Epithelial cell of esophagus (primary cell): ENCODE measurements at regions not wholly inside any gene's neighbourhood (a gene's known extent, or its start where the extent isn't known, plus 50 kb on each side); places are given as distances from the start of the nearest gene placed in this dataset.

Experiments
- DNase-seq: peaks from one replicate; pipeline ENCODE4 v3.0.0; 2010; ENCODE audit warnings: low read depth
- H3K4me3 ChIP-seq: 2 replicates; pipeline ENCODE4 v1.5.1; 2011; ENCODE audit warnings: mild to moderate bottlenecking, low read length, control low read depth
- TF ChIP-seq, protein P1 (sequence below): IDR thresholded peaks from 2 replicates; pipeline ENCODE4 v1.5.1; 2011; ENCODE audit warnings: low read depth, mild to moderate bottlenecking, low read length, control low read depth, inconsistent platforms; ENCODE audit not compliant: insufficient read depth; ENCODE audit errors: missing control alignments

DNA sequence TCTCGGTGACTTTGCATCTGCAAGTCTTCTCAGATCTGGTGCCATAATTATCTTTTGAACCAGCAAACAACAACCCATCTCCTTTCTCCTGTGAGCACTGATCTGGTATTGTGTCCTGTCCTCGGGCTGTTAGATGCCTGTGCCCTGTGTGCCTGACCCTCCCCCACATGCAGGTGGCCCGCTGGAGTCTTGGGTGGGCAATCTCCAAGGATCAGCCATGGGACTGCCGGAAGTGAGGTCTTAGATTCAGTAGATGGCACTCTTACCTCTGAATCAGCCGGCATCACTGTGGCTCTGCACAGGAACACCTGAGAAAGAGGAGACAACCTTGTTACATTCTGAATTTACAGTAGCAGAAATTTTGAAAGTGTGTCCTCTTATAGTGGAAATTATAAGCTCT is 172.4 kb downstream of the IRX2 start:
- TF ChIP-seq, protein P1, sequence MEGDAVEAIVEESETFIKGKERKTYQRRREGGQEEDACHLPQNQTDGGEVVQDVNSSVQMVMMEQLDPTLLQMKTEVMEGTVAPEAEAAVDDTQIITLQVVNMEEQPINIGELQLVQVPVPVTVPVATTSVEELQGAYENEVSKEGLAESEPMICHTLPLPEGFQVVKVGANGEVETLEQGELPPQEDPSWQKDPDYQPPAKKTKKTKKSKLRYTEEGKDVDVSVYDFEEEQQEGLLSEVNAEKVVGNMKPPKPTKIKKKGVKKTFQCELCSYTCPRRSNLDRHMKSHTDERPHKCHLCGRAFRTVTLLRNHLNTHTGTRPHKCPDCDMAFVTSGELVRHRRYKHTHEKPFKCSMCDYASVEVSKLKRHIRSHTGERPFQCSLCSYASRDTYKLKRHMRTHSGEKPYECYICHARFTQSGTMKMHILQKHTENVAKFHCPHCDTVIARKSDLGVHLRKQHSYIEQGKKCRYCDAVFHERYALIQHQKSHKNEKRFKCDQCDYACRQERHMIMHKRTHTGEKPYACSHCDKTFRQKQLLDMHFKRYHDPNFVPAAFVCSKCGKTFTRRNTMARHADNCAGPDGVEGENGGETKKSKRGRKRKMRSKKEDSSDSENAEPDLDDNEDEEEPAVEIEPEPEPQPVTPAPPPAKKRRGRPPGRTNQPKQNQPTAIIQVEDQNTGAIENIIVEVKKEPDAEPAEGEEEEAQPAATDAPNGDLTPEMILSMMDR, result no peak
- no peak for DNase-seq
- no peak overlapping the region for H3K4me3 ChIP-seq

DNA sequence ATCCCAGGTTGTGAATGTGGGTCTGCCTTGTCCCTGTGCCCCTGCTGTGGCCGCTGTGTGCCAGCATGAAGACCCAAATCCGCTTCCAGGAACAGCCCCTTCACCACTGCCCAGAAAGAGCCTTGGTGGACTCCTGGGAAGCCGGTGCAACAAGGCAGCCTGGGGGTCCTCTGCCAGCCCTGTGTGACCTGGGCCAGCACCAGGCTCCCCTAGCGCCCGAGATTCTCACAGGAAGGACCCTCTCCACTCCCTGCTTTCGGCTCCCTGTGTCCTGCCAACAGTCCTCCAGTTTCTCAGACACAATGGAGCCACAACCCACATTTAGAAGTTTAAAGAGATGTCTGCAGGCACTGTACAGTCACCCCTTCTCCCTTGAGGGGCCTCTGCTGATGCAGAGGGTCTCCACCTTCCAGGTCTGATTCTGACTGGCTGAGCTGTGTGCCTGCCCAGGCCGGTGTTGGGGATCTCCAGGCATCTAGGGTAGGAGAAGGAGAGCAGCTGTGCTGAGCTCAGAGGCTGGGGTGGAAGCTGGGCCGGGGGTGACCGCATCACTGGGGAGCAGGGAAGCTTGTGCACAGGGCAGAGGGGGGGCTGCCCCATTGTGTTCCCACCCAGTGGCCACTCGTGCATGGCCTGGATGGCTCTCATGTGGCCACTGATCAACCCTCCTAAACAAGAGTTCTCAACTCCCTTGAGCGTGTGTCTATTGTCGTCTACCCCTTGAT is 174.0 kb downstream of the IRX2 start:
- no peak for DNase-seq
- H3K4me3 ChIP-seq, result no peak overlapping the region
- TF ChIP-seq, protein P1, result no peak

DNA sequence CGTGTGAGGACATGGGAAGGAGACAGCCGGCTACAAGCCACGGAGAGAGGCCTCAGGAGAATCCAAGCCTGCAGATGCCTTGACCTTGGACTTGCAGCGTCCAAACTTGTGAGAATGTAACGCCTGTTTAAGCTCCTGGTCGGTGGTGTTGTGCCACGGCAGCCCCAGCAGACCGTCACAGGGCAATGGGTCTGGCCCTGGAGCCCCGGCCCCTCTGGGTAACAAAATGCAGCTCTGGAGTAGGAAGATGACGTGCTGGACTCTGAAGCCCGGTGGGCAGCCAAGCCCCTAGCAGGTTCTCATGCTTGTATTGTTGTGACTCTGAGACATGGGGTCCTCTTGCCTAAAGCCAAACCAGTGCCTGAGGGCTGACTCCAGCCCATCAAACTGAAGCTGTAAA is 174.7 kb downstream of the IRX2 start:
- H3K4me3 ChIP-seq, result no peak overlapping the region
- TF ChIP-seq, protein P1, result no peak
- no peak for DNase-seq

DNA sequence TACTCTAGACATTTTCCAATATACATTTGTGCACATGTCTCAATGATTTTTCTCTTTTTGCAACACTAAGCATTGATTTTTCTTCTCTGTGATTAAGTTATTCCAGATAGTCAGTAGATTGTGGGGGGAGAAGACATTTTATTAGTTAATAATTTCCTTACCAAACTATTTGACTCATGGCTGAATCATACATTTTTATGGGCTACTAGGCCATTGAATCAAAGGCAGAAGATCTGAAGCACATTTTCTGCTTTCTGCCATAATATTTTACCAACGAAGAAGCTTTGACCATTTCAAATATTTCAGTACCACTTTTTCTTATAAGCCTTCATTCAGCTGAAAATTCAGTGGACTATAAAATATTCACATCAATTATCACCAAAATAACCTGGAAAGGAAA is 175.6 kb downstream of the IRX2 start:
- no peak for DNase-seq
- no peak overlapping the region for H3K4me3 ChIP-seq
- TF ChIP-seq, protein P1, result no peak

DNA sequence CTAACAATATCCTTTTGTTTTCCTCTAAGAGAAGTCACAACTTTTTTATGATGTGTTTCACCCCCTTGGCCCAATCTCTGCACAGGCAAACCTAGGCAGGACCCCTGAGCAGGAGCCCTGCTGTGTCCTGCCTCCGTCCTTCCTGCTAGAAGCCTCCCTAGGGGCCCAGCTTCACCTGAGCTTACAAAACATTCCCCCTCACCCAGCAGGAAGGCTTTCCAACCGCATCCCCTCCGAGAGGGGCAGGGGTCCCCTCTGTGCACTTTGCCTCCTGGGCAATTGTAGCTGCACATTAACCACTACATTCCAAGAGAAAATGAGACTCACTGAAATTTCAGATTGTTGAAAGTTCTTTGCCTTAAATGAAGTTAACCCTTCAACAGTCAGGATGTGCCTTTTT is 176.2 kb downstream of the IRX2 start:
- no peak overlapping the region for H3K4me3 ChIP-seq
- no peak for DNase-seq
- TF ChIP-seq, protein P1, result no peak

DNA sequence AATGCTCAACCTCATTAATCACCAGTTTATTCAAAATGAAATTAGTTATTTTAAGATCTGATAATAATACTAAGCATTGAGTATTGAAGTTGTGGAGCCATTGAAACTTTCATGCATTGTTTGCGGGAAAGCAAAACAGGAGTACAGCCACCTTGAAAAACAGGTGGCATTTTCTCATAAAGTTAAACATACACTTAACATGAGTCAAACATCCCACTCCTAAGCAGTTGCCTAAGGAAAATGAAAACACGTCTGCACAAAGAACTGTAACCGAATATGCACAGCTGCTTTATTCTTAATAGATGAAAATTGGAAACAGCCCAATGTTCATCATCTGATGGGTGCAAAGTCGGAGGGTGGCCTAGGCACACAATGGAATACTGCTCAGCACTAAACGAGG is 177.3 kb downstream of the IRX2 start:
- H3K4me3 ChIP-seq, result no peak overlapping the region
- DNase-seq, result no peak
- TF ChIP-seq, protein P1, result no peak

DNA sequence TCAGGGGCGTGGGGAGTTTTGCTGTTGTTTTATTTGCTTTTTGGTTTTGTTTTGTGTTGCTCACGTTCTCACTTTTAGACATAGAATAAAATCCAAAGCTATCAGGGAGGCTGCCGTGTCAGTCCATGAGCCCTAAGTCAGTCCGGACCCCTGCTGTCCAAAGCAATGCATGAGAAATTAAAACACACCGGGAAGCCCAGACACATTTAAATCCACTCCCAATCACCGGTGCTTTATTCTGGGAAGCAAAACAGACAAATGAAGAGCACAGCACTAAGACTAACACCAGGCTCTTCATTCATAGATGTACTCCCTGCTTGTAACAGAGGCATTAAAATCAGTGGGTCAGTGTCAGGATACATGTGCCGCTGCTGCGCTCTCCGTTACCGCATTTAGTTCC is 180.9 kb downstream of the IRX2 start:
- DNase-seq, result no peak
- TF ChIP-seq, protein P1, result no peak
- H3K4me3 ChIP-seq, result no peak overlapping the region
